Chondrocyte (in vitro differentiated cells): ENCODE measurements at regions not wholly inside any gene's neighbourhood (a gene's known extent, or its start where the extent isn't known, plus 50 kb on each side); places are given as distances from the start of the nearest gene placed in this dataset.

ENCODE experiments used
- DNase-seq: peaks from one replicate; pipeline ENCODE4 v3.0.0; 2021; ENCODE audit warnings: mixed read lengths, low spot score
- H3K27ac Mint-ChIP-seq: one replicate; pipeline ENCODE4 v1.8.0; 2021; ENCODE audit warnings: mild to moderate bottlenecking, moderate library complexity, mixed read lengths; ENCODE audit not compliant: unreplicated experiment
- H3K27me3 Mint-ChIP-seq: 2 replicates; pipeline ENCODE4 v1.8.0; 2021; ENCODE audit warnings: low read depth, mixed read lengths
- H3K36me3 Mint-ChIP-seq: 2 replicates; pipeline ENCODE4 v1.8.0; 2021; ENCODE audit warnings: low read depth, mixed read lengths
- H3K4me1 Mint-ChIP-seq: 2 replicates; pipeline ENCODE4 v1.8.0; 2021; ENCODE audit warnings: low read depth, mild to moderate bottlenecking, mixed read lengths
- H3K4me3 Mint-ChIP-seq: one replicate; pipeline ENCODE4 v1.8.0; 2021; ENCODE audit warnings: mild to moderate bottlenecking, moderate library complexity, mixed read lengths; ENCODE audit not compliant: unreplicated experiment
- H3K9me3 Mint-ChIP-seq: 2 replicates; pipeline ENCODE4 v1.8.0; 2021; ENCODE audit warnings: low read depth, mixed read lengths
- TF ChIP-seq, protein P1 (sequence below): fragments of 200-600 bp; sonication (generic); IDR thresholded peaks from 2 replicates; pipeline ENCODE4 v1.5.0; 2021; ENCODE audit warnings: antibody characterized with exemption, mild to moderate bottlenecking, moderate library complexity

DNA sequence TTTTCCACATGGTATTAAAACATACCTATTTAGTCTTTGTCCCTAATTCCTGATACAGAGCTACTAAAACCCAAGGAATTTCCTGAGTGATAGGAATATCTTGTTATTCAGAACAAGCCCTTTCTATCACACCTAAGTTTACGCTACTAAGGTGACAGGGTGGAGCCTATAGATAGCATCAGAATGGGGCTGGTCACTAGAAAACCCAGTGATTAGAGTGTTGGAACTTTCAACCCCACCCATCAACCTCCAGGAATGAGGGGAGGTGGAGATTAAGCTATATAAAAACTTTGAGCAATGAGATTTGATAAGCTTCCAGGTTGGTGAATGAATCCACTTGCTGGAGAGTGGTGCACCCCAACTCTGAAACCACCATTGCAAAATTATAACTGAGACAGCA lies 62.1 kb upstream of the RNU6-1 start:
- Mint-ChIP-seq H3K27me3 (no peaks in the 10 kb centered on the region), H3K36me3 (peaks cover 2% of the 10 kb centered on the region), H3K27ac (no peak overlapping the region), H3K9me3 (no peaks in the 10 kb centered on the region), H3K4me1 (peaks cover 4% of the 10 kb centered on the region), H3K4me3 (no peak overlapping the region)
- no peak for DNase-seq
- TF ChIP-seq, protein P1, sequence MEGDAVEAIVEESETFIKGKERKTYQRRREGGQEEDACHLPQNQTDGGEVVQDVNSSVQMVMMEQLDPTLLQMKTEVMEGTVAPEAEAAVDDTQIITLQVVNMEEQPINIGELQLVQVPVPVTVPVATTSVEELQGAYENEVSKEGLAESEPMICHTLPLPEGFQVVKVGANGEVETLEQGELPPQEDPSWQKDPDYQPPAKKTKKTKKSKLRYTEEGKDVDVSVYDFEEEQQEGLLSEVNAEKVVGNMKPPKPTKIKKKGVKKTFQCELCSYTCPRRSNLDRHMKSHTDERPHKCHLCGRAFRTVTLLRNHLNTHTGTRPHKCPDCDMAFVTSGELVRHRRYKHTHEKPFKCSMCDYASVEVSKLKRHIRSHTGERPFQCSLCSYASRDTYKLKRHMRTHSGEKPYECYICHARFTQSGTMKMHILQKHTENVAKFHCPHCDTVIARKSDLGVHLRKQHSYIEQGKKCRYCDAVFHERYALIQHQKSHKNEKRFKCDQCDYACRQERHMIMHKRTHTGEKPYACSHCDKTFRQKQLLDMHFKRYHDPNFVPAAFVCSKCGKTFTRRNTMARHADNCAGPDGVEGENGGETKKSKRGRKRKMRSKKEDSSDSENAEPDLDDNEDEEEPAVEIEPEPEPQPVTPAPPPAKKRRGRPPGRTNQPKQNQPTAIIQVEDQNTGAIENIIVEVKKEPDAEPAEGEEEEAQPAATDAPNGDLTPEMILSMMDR, result no peak

DNA sequence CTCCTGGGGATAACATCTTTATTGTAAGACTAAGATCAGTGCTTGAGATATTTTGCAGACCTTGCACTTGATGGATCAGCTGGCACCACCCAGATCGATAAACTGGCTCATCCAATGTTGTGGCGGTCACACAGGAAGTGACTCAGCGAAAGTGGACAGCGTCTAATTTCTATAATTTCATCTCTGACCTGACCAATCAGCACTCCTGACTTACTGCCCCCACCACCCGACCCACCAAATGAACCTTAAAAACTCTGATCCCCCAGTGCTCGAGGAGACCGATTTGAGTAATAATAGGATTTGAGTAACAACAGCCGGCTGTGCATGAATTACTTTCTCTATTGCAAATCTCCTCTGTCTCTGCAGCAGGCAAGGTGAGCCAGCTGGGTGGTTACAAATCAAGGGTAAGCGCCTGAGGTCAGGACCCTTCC lies 62.7 kb upstream of the RNU6-1 start:
- Mint-ChIP-seq H3K27ac (no peak overlapping the region), H3K27me3 (no peaks in the 10 kb centered on the region), H3K4me3 (no peak overlapping the region), H3K36me3 (peaks cover 2% of the 10 kb centered on the region), H3K4me1 (peaks cover 9% of the 10 kb centered on the region), H3K9me3 (no peaks in the 10 kb centered on the region)
- no peak for DNase-seq
- TF ChIP-seq, protein P1, result no peak

- no peak for DNase-seq
- Mint-ChIP-seq H3K27me3 (no peaks in the 10 kb centered on the region), H3K27ac (no peak overlapping the region), H3K4me1 (peaks cover 7% of the 10 kb centered on the region), H3K9me3 (no peaks in the 10 kb centered on the region), H3K4me3 (no peak overlapping the region), H3K36me3 (peaks cover 2% of the 10 kb centered on the region)
- TF ChIP-seq, protein P1, result no peak
Measured at GRCh38 chr15:67903708-67904107, 63.9 kb upstream of the RNU6-1 start.

DNA sequence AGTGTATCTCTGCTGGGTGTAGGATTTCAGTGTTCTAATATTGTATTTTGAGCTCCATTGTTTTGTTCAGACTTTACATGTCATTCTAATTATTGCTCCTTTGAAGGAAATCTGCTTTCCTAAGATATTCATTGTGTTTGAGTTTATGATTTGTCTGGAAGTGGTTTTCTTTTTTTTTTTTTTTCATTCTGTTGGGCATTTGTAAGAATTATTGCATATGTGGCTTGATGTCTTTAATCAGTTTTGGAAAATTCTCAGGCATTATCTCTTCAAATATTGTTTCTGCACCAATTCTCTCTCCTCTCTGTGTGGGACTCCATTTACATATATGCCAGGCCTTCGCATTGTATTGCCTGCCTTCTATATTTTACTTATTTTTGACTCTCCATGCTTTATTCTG lies 65.8 kb upstream of the RNU6-1 start:
- no peak for DNase-seq
- Mint-ChIP-seq H3K9me3 (peaks cover under 1% of the 10 kb centered on the region), H3K27me3 (no peaks in the 10 kb centered on the region), H3K4me1 (peaks cover 7% of the 10 kb centered on the region), H3K27ac (no peak overlapping the region), H3K4me3 (no peak overlapping the region), H3K36me3 (peaks cover 2% of the 10 kb centered on the region)
- TF ChIP-seq, protein P1, result no peak

- H3K9me3 Mint-ChIP-seq, result peaks cover 6% of the 10 kb centered on the region
Measured at GRCh38 chr15:67906382-67906781, 66.5 kb upstream of the RNU6-1 start.

More at GRCh38 chr15:67906382-67906781, 66.5 kb upstream of the RNU6-1 start:
- peaks cover 2% of the 10 kb centered on the region for H3K36me3 Mint-ChIP-seq
- DNase-seq, result no peak
- TF ChIP-seq, protein P1, result peak; percentile 56
- peaks cover 7% of the 10 kb centered on the region for H3K4me1 Mint-ChIP-seq
- no peak overlapping the region for H3K4me3 Mint-ChIP-seq
- H3K27me3 Mint-ChIP-seq, result no peaks in the 10 kb centered on the region
- H3K27ac Mint-ChIP-seq, result no peak overlapping the region
